AG09319 (cell line): ENCODE measurements at regions not wholly inside any gene's neighbourhood (a gene's known extent, or its start where the extent isn't known, plus 50 kb on each side); places are given as distances from the start of the nearest gene placed in this dataset.
"Not testable (repeated sequence)": the region's sequence is repeated elsewhere in the genome, so short reads cannot be mapped to it uniquely, and the experiment has no call there.

Source experiments
- DNase-seq: peaks from one replicate; pipeline ENCODE4 v3.0.0-alpha.2; 2010; ENCODE audit warnings: low read depth; ENCODE audit errors: extremely low read depth
- CTCF ChIP-seq: IDR thresholded peaks from 2 replicates; pipeline ENCODE4 v1.5.1; 2011; ENCODE audit warnings: low read depth, mild to moderate bottlenecking, inconsistent platforms, low read length, moderate library complexity

GRCh38 chr22:27075028-27075678, 417.8 kb downstream of the MIAT start:
- DNase-seq, result no peak

GRCh38 chr22:27075891-27076290, 418.5 kb downstream of the MIAT start:
- TF ChIP-seq CTCF, result no peak

More at GRCh38 chr22:27075028-27075678, 417.8 kb downstream of the MIAT start:
- no peak for TF ChIP-seq CTCF

GRCh38 chr22:27078064-27078463, 420.7 kb downstream of the MIAT start:
- DNase-seq, result not testable (repeated sequence)

More at GRCh38 chr22:27075891-27076290, 418.5 kb downstream of the MIAT start:
- DNase-seq, result no peak

- no peak for TF ChIP-seq CTCF
- DNase-seq, result no peak
Observed at GRCh38 chr22:27080036-27080578, 422.7 kb downstream of the MIAT start.

- TF ChIP-seq CTCF, result no peak
- DNase-seq, result no peak
Observed at GRCh38 chr22:27080863-27081262, 423.5 kb downstream of the MIAT start.

GRCh38 chr22:27083610-27084009, 426.2 kb downstream of the MIAT start:
- no peak for TF ChIP-seq CTCF
- DNase-seq, result no peak

GRCh38 chr22:27084130-27084529, 426.7 kb downstream of the MIAT start:
- no peak for TF ChIP-seq CTCF
- DNase-seq, result no peak
